Mammary epithelial cell (primary cell): ENCODE measurements at regions not wholly inside any gene's neighbourhood (a gene's known extent, or its start where the extent isn't known, plus 50 kb on each side); places are given as distances from the start of the nearest gene placed in this dataset.

Experiments
- CTCF ChIP-seq, 2 donors: IDR thresholded peaks in 1 of 2; conservative IDR thresholded peaks in 1 of 2; 2 replicates each; pipeline ENCODE4 v1.5.1; 2011 to 2012; ENCODE audit warnings: inconsistent platforms in 2 of 2, low read length in 2 of 2, mild to moderate bottlenecking in 2 of 2, control low read depth in 1 of 2, low read depth in 1 of 2; ENCODE audit not compliant: insufficient read depth in 1 of 2; ENCODE audit errors: extremely low read depth in 1 of 2
- EZH2 ChIP-seq: IDR thresholded peaks from 2 replicates; pipeline ENCODE4 v1.6.1; 2012; ENCODE audit warnings: low read length, inconsistent platforms, borderline replicate concordance

DNA sequence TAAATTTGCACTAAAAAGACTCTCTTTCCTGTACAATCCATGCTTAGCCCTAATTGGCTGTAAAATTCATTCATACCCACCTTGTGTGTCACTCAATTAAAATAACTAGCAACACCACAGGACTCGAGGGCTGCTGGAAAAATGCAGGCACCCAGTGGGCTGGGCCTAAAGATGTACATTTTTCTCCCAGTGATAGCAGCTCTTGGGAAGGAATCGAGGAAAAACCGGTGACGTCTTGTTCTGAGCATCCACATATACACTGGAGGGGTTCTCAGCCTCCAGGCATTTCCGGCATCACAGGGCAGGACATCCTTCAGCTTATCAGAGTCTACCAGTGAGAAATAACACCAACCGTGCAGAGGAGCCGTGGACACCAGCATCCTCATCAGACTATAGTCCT, 85.8 kb upstream of the PITRM1 start:
- no peak for TF ChIP-seq CTCF (conservative IDR thresholded peaks at IDR 0.05 in 1 of 2, IDR thresholded peaks at IDR 0.05 in 1 of 2; ENCODE audit: extremely low read depth in 1 of 2, insufficient read depth in 1 of 2, low read depth in 1 of 2, low read length in 2 of 2)
- no peak for TF ChIP-seq EZH2
